ENCODE measurements at regions not wholly inside any gene's neighbourhood (a gene's known extent, or its start where the extent isn't known, plus 50 kb on each side); places are given as distances from the start of the nearest gene placed in this dataset.

GRCh38 chr3:18557216-18557615, 132.1 kb upstream of the SATB1 start:
- TF ChIP-seq POLR2AphosphoS5 (IDR thresholded peaks at IDR 0.05): no peak
- no peak for TF ChIP-seq CTCF (IDR thresholded peaks at IDR 0.05)

Data from suprapubic skin (tissue), 3 donors.